ENCODE measurements at regions not wholly inside any gene's neighbourhood (a gene's known extent, or its start where the extent isn't known, plus 50 kb on each side); places are given as distances from the start of the nearest gene placed in this dataset.

- no peaks in the 10 kb centered on the region for H3K36me3 ChIP-seq (ENCODE audit: control insufficient read depth, insufficient read depth, low read length, severe bottlenecking)
- DNase-seq (ENCODE audit: low read depth) = no peak
- peaks cover 20% of the 10 kb centered on the region for H3K27me3 ChIP-seq (replicated peaks; ENCODE audit: control insufficient read depth, insufficient read depth, low read length)
- no peaks in the 10 kb centered on the region for H3K4me1 ChIP-seq (ENCODE audit: control insufficient read depth, insufficient read depth, low read length)
- no peak overlapping the region for H3K4me3 ChIP-seq (ENCODE audit: low read length)
- no peaks in the 10 kb centered on the region for H3K9me3 ChIP-seq (ENCODE audit: control insufficient read depth, low read length)
- H3K9ac ChIP-seq (ENCODE audit: low read length) = no peak overlapping the region
Observed at GRCh38 chr10:43000021-43000411, 76.9 kb upstream of the RET start.

DNA sequence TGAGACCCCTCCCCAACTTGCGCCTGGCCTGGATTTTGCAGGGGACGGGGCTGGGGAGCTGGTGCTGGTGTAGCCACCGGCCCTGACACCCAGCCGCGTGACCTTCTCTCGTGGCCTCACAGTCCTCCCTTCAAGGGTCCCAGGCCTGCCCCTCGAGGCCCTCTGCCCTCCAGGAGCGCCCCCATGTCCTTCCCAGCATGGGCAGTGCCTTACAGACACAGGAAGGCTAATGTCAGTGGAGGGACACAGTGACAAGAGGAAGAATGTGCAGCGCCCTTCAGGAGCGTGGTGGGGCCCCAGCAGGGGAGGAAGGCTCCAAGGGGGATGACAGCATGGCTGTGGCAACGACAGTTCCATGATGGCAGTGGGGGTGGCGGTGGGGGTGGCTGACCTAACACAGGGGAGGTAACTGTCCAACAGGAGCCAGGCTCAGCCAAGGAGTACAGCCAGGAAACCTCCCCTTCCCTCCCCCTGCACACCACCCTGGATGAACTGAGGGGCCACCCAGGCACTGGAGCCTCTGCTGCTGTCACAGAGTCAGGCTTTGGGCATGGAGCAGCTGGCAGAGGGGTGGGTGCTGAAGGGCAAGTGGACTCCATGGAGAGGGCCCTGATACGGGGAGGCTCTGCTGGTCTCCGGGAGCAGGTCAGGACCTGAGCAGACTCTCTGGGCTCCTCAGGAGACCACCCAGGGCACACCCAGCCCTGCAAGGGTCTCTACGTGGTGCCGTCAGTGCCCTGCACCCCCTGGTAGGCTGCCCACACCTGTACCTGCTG is 76.0 kb upstream of the RET start:
- Histone ChIP-seq H3K9me3 (ENCODE audit: control insufficient read depth, low read length) (no peaks in the 10 kb centered on the region), H3K4me1 (ENCODE audit: control insufficient read depth, insufficient read depth, low read length) (no peaks in the 10 kb centered on the region), H3K9ac (ENCODE audit: low read length) (no peak overlapping the region), H3K4me3 (ENCODE audit: low read length) (no peak overlapping the region), H3K27me3 (replicated peaks; ENCODE audit: control insufficient read depth, insufficient read depth, low read length) (peaks cover 24% of the 10 kb centered on the region), H3K36me3 (ENCODE audit: control insufficient read depth, insufficient read depth, low read length, severe bottlenecking) (no peaks in the 10 kb centered on the region)
- no peak for DNase-seq (ENCODE audit: low read depth)

DNA sequence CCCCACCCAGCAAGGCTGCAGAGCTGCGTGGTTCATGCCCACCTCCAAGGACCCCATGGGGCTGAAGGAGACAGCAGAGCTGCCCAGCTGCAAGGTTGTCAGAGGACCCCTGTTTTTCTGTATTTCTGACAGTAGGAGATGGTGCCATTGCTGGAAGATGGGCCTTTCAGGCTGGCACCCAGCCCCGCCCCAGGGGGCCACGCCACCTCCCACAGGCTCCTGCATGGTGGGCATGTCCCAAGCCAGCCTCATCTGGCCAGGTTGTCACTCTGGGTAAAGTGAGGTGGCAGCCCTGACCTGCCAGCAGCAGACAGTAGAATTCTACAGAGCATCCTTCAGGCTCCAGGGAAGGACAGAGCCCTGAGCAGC is 75.5 kb upstream of the RET start:
- DNase-seq (ENCODE audit: low read depth) = no peak

GRCh38 chr10:43002596-43002995 is 74.3 kb upstream of the RET start:
- no peaks in the 10 kb centered on the region for H3K4me1 ChIP-seq (ENCODE audit: control insufficient read depth, insufficient read depth, low read length)
- no peak overlapping the region for H3K4me3 ChIP-seq (ENCODE audit: low read length)
- H3K36me3 ChIP-seq (ENCODE audit: control insufficient read depth, insufficient read depth, low read length, severe bottlenecking) = no peaks in the 10 kb centered on the region
- DNase-seq (ENCODE audit: low read depth) = no peak
- H3K27me3 ChIP-seq (replicated peaks; ENCODE audit: control insufficient read depth, insufficient read depth, low read length) = peaks cover 24% of the 10 kb centered on the region
- no peak overlapping the region for H3K9ac ChIP-seq (ENCODE audit: low read length)
- no peaks in the 10 kb centered on the region for H3K9me3 ChIP-seq (ENCODE audit: control insufficient read depth, low read length)

More for the DNA sequence above, 75.5 kb upstream of the RET start:
- no peaks in the 10 kb centered on the region for H3K36me3 ChIP-seq (ENCODE audit: control insufficient read depth, insufficient read depth, low read length, severe bottlenecking)
- H3K9me3 ChIP-seq (ENCODE audit: control insufficient read depth, low read length) = no peaks in the 10 kb centered on the region
- peaks cover 24% of the 10 kb centered on the region for H3K27me3 ChIP-seq (replicated peaks; ENCODE audit: control insufficient read depth, insufficient read depth, low read length)
- no peak overlapping the region for H3K4me3 ChIP-seq (ENCODE audit: low read length)
- H3K4me1 ChIP-seq (ENCODE audit: control insufficient read depth, insufficient read depth, low read length) = no peaks in the 10 kb centered on the region
- H3K9ac ChIP-seq (ENCODE audit: low read length) = no peak overlapping the region

- DNase-seq (ENCODE audit: low read depth) = no peak
- Histone ChIP-seq H3K4me1 (ENCODE audit: control insufficient read depth, insufficient read depth, low read length) (no peaks in the 10 kb centered on the region), H3K4me3 (ENCODE audit: low read length) (no peak overlapping the region), H3K9ac (ENCODE audit: low read length) (no peak overlapping the region), H3K9me3 (ENCODE audit: control insufficient read depth, low read length) (no peaks in the 10 kb centered on the region), H3K27me3 (replicated peaks; ENCODE audit: control insufficient read depth, insufficient read depth, low read length) (peaks cover 18% of the 10 kb centered on the region), H3K36me3 (ENCODE audit: control insufficient read depth, insufficient read depth, low read length, severe bottlenecking) (no peaks in the 10 kb centered on the region)
Observed at GRCh38 chr10:43006490-43006889, 70.4 kb upstream of the RET start.

GRCh38 chr10:43012578-43012977 is 64.3 kb upstream of the RET start:
- no peaks in the 10 kb centered on the region for H3K9me3 ChIP-seq (ENCODE audit: control insufficient read depth, low read length)
- no peak for DNase-seq (ENCODE audit: low read depth)
- H3K36me3 ChIP-seq (ENCODE audit: control insufficient read depth, insufficient read depth, low read length, severe bottlenecking) = no peaks in the 10 kb centered on the region
- no peak overlapping the region for H3K9ac ChIP-seq (ENCODE audit: low read length)
- no peaks in the 10 kb centered on the region for H3K4me1 ChIP-seq (ENCODE audit: control insufficient read depth, insufficient read depth, low read length)
- H3K27me3 ChIP-seq (replicated peaks; ENCODE audit: control insufficient read depth, insufficient read depth, low read length) = peaks cover 6% of the 10 kb centered on the region
- no peak overlapping the region for H3K4me3 ChIP-seq (ENCODE audit: low read length)

- Histone ChIP-seq H3K4me1 (ENCODE audit: control insufficient read depth, insufficient read depth, low read length) (no peaks in the 10 kb centered on the region), H3K9ac (ENCODE audit: low read length) (no peak overlapping the region), H3K36me3 (ENCODE audit: control insufficient read depth, insufficient read depth, low read length, severe bottlenecking) (no peaks in the 10 kb centered on the region), H3K4me3 (ENCODE audit: low read length) (no peak overlapping the region), H3K27me3 (replicated peaks; ENCODE audit: control insufficient read depth, insufficient read depth, low read length) (peaks cover 6% of the 10 kb centered on the region), H3K9me3 (ENCODE audit: control insufficient read depth, low read length) (no peaks in the 10 kb centered on the region)
- no peak for DNase-seq (ENCODE audit: low read depth)
Observed at GRCh38 chr10:43013065-43013464, 63.8 kb upstream of the RET start.

DNA sequence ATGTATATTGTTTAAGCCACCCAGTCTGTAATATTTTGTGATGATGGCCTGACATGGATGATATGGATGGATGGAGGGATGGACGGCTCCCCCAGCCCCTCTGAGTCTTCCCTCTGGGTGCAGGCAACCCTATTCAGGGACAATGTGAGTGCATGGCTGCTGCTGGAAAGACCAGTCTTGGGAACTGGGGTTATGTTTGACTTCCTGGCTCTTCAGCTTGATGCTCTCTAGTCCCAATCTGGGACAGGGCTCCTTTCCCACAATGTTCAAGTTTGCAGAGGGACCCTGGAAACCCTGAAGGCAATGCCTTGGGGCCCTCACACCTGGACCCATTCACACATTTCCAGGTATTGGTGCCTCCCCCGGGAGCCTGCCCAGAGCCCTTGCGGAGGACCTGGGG is 52.3 kb upstream of the RET start:
- H3K36me3 ChIP-seq (ENCODE audit: control insufficient read depth, insufficient read depth, low read length, severe bottlenecking) = no peaks in the 10 kb centered on the region
- H3K9ac ChIP-seq (ENCODE audit: low read length) = no peak overlapping the region
- no peak overlapping the region for H3K4me3 ChIP-seq (ENCODE audit: low read length)
- DNase-seq (ENCODE audit: low read depth) = no peak
- H3K27me3 ChIP-seq (replicated peaks; ENCODE audit: control insufficient read depth, insufficient read depth, low read length) = peaks cover 28% of the 10 kb centered on the region
- no peaks in the 10 kb centered on the region for H3K4me1 ChIP-seq (ENCODE audit: control insufficient read depth, insufficient read depth, low read length)
- H3K9me3 ChIP-seq (ENCODE audit: control insufficient read depth, low read length) = no peaks in the 10 kb centered on the region

DNA sequence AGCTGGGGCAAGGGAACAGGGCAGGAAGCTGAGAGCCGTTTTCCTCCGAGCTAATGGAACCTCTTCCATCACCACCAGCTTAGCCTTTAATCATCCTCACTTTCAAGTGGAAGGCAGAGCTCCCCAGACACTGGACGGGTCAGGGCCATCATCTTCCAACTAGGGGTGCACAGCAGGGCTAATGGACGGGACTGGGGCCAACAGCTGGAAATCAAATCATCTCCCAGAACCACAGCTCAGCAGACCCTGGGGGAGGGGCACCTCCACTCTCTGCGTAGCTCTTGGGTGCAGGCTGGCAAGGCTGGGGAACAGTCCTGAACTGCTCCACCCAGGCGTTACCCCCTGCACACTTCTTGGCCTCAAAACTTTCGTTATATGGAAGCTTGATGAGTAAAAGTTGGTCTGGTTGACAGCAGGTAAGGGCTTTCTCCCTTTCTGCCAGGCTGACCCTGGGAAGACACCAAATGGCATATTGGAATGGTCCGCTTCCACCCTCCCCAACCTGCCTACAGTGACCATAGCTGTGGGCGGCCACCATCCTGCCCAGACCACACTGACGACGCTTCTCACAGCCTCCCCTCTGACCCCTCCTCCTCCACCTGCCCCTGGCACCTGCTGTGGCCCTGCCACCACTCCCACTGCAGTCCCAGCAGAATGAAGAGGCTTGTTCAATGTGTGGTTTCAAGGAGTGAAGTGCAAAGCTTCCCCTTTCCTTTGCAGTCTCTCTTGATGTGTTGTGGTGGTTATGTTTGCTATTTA is 51.7 kb upstream of the RET start:
- no peak overlapping the region for H3K4me3 ChIP-seq (ENCODE audit: low read length)
- H3K9ac ChIP-seq (ENCODE audit: low read length) = no peak overlapping the region
- DNase-seq (ENCODE audit: low read depth) = no peak
- H3K9me3 ChIP-seq (ENCODE audit: control insufficient read depth, low read length) = no peaks in the 10 kb centered on the region
- no peaks in the 10 kb centered on the region for H3K36me3 ChIP-seq (ENCODE audit: control insufficient read depth, insufficient read depth, low read length, severe bottlenecking)
- H3K4me1 ChIP-seq (ENCODE audit: control insufficient read depth, insufficient read depth, low read length) = no peaks in the 10 kb centered on the region
- peaks cover 28% of the 10 kb centered on the region for H3K27me3 ChIP-seq (replicated peaks; ENCODE audit: control insufficient read depth, insufficient read depth, low read length)

DNA sequence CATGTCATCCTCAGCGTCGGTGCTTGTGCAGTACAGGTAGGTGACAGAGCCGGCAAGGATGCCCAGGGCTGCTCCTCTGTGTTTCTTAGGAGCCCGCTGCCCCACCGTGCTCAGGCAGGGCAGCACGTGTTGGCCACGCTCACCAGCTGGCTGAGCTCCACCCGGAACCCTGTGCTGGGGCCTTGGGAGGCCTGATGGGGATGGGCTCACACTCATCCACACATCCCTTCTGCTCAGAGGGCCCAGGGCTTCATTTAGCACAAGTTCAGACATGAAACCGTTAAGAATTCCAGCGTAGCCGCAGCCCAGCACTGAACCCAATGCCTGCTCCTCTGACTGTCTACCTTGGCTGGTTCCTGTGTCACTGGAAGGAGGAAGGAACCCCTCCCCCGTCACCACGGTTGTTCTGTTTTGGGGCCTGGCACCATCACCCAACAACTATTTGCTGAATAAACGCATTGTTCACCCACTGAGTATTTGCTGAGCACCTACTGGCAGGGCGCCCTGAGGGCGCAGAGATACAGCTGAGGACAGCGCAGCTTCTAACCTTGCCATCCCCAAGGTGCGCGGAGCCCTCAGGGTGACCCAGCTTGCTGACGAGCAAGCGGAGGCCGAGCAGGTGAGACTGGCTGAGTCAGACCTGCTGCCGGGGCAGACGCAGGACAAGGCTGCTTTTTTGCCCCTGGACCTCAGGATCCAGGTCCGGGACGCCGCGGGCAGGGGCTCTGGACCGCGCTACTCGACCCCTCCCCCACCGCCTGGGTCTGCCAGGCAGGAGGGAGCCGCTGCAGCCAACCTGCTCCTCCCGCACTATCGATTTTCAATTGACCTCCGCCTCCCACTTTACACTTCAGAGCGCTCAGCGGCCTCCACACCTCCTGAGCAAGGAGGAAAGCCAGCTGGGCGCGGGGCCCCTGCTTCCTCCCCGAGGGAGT is 50.6 kb upstream of the RET start:
- no peak overlapping the region for H3K9ac ChIP-seq (ENCODE audit: low read length)
- H3K36me3 ChIP-seq (ENCODE audit: control insufficient read depth, insufficient read depth, low read length, severe bottlenecking) = no peaks in the 10 kb centered on the region
- H3K27me3 ChIP-seq (replicated peaks; ENCODE audit: control insufficient read depth, insufficient read depth, low read length) = peaks cover 28% of the 10 kb centered on the region
- DNase-seq (ENCODE audit: low read depth) = no peak
- no peaks in the 10 kb centered on the region for H3K9me3 ChIP-seq (ENCODE audit: control insufficient read depth, low read length)
- no peak overlapping the region for H3K4me3 ChIP-seq (ENCODE audit: low read length)
- no peaks in the 10 kb centered on the region for H3K4me1 ChIP-seq (ENCODE audit: control insufficient read depth, insufficient read depth, low read length)

Measured in adipocyte (in vitro differentiated cells).